HL-60 (cell line): ENCODE measurements at regions not wholly inside any gene's neighbourhood (a gene's known extent, or its start where the extent isn't known, plus 50 kb on each side); places are given as distances from the start of the nearest gene placed in this dataset.

Experiments
- DNase-seq, 2 experiments: peaks; one replicate each; pipeline ENCODE4 v3.0.0-alpha.2; 2010 to 2020; ENCODE audit warnings: low read depth in 1 of 2, low spot score in 1 of 2
- H3K27ac ChIP-seq: fragments of 250-450 bp; sonication (Bioruptor Pico); replicated peaks from 2 replicates; pipeline ENCODE4 v1.5.1; 2020; ENCODE audit warnings: mild to moderate bottlenecking, moderate library complexity
- H3K27me3 ChIP-seq: fragments of 250-450 bp; sonication (Bioruptor Pico); 2 replicates; pipeline ENCODE4 v1.5.1; 2021; ENCODE audit warnings: mild to moderate bottlenecking, moderate library complexity; ENCODE audit not compliant: insufficient read depth, poor library complexity, severe bottlenecking
- H3K4me3 ChIP-seq: replicated peaks from 2 replicates; pipeline ENCODE4 v1.5.1; 2011; ENCODE audit warnings: mild to moderate bottlenecking, control low read depth, low read length; ENCODE audit not compliant: insufficient read depth
- GABPA ChIP-seq: IDR thresholded peaks from 2 replicates; pipeline ENCODE4 v1.6.1; 2012; ENCODE audit warnings: low read depth
- POLR2AphosphoS5 ChIP-seq: IDR thresholded peaks from 2 replicates; pipeline ENCODE4 v1.6.1; 2012; ENCODE audit warnings: low read depth
- SPI1 ChIP-seq: IDR thresholded peaks from 2 replicates; pipeline ENCODE4 v1.6.1; 2012; ENCODE audit warnings: low read depth, mild to moderate bottlenecking, borderline replicate concordance
- TF ChIP-seq, protein P1 (sequence below): IDR thresholded peaks from one replicate; pipeline ENCODE4 v1.5.1; 2011; ENCODE audit warnings: low read length, control low read depth, inconsistent platforms; ENCODE audit not compliant: insufficient read depth
- TF ChIP-seq, protein P2 (sequence below): IDR thresholded peaks from 2 replicates; pipeline ENCODE4 v1.6.1; 2012; ENCODE audit warnings: low read depth; ENCODE audit not compliant: insufficient replicate concordance

DNA sequence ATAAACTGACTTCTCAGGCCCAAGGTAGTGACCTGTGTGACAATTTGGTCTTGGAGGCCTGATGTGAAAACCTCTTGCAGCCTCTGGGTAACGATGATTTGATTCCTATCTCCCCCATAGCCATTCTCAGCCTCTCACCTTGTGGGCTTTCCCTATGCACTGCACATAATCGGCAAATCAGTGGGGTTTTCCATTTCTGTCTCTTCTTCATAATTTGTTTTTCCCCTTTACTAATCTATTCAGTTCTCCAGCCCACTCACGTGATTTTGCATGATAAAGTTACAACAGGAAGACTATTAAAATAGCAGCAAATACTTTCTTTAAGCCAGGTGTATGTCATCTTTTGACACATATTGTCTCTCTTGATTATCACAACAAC, 893.7 kb downstream of the TFAP2A start:
- no peak for DNase-seq
- no peak overlapping the region for H3K27ac ChIP-seq
- H3K27me3 ChIP-seq, result no peaks in the 10 kb centered on the region
- TF ChIP-seq POLR2AphosphoS5, result no peak
- no peak overlapping the region for H3K4me3 ChIP-seq

DNA sequence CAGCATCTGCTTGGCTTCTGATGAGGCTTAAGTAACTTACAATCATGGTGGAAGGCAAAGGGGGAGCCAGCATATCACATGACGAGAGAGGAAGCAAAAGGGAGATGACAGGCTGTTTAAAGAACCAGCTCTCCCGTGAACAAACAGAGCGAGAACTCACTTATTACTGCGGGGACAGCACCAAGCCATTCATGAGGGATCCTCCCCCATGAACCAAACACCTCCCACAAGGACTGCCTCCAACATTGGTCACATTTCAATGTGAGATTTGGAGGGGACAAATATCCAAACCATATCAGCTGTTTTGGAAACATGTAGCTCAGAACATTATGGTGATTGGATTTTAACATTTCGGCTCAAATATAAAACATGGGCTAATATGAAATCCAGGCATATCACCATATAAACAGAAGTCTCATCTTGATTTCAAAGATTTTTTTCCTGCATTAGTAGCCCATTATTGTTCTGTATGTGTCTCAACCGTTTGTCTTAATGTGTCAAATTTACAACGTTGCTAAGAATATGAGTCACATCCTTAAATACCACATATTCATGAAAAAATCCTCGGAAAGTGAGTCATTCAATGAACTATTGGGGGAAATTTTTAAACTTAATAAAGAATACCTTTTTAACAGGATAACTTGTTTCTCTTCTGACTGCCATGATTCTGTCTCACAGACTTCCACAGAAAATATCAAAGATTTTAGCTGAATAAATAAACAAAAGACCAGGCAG, 894.3 kb downstream of the TFAP2A start:
- H3K27me3 ChIP-seq, result no peaks in the 10 kb centered on the region
- H3K4me3 ChIP-seq, result no peak overlapping the region
- H3K27ac ChIP-seq, result no peak overlapping the region
- no peak for DNase-seq
- TF ChIP-seq SPI1 (no peak), GABPA (no peak)
- TF ChIP-seq, protein P1, sequence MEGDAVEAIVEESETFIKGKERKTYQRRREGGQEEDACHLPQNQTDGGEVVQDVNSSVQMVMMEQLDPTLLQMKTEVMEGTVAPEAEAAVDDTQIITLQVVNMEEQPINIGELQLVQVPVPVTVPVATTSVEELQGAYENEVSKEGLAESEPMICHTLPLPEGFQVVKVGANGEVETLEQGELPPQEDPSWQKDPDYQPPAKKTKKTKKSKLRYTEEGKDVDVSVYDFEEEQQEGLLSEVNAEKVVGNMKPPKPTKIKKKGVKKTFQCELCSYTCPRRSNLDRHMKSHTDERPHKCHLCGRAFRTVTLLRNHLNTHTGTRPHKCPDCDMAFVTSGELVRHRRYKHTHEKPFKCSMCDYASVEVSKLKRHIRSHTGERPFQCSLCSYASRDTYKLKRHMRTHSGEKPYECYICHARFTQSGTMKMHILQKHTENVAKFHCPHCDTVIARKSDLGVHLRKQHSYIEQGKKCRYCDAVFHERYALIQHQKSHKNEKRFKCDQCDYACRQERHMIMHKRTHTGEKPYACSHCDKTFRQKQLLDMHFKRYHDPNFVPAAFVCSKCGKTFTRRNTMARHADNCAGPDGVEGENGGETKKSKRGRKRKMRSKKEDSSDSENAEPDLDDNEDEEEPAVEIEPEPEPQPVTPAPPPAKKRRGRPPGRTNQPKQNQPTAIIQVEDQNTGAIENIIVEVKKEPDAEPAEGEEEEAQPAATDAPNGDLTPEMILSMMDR, result no peak
- TF ChIP-seq, protein P2, sequence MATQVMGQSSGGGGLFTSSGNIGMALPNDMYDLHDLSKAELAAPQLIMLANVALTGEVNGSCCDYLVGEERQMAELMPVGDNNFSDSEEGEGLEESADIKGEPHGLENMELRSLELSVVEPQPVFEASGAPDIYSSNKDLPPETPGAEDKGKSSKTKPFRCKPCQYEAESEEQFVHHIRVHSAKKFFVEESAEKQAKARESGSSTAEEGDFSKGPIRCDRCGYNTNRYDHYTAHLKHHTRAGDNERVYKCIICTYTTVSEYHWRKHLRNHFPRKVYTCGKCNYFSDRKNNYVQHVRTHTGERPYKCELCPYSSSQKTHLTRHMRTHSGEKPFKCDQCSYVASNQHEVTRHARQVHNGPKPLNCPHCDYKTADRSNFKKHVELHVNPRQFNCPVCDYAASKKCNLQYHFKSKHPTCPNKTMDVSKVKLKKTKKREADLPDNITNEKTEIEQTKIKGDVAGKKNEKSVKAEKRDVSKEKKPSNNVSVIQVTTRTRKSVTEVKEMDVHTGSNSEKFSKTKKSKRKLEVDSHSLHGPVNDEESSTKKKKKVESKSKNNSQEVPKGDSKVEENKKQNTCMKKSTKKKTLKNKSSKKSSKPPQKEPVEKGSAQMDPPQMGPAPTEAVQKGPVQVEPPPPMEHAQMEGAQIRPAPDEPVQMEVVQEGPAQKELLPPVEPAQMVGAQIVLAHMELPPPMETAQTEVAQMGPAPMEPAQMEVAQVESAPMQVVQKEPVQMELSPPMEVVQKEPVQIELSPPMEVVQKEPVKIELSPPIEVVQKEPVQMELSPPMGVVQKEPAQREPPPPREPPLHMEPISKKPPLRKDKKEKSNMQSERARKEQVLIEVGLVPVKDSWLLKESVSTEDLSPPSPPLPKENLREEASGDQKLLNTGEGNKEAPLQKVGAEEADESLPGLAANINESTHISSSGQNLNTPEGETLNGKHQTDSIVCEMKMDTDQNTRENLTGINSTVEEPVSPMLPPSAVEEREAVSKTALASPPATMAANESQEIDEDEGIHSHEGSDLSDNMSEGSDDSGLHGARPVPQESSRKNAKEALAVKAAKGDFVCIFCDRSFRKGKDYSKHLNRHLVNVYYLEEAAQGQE, result no peak

DNA sequence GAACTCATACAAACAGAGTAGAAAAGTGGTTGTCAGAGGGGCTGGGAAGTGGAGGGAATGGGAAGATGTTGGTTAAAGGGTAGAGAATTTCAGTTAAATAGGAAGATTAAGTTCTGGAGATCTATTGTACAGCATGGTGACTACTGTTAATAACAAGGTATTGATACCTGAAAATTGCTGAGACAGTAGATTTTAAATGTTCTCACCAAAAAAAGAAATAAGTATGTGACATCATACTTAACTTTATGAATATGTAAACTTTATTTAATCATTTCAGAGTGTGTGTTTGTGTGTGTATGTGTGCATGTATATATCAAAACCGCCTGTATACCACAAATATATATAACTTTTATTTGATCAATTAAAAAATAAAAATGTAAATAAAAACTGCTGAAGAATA, 896.4 kb downstream of the TFAP2A start:
- Histone ChIP-seq H3K4me3 (no peak overlapping the region), H3K27me3 (no peaks in the 10 kb centered on the region), H3K27ac (no peak overlapping the region)
- TF ChIP-seq SPI1, result no peak
- TF ChIP-seq GABPA, result no peak
- TF ChIP-seq, protein P2, result no peak
- TF ChIP-seq POLR2AphosphoS5, result no peak
- TF ChIP-seq, protein P1, result no peak
- no peak for DNase-seq

DNA sequence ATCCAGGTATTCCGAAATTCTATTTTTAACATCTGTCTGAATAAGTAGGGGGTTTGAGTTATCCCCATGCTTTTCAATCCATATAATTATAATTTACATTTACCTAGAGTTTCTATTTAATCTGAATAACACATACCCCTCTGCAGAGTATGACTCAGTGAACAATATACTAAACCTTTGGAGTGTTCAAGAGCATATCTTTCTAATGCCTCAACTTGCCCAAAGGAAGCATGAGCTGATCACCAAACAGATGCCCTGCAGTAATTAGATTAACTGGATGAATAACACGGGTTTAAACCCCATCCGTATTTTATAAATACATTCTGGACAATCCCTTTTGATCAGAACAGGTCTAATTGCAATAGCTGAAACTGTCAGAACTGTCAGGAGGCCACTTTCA, 897.1 kb downstream of the TFAP2A start:
- no peak for TF ChIP-seq SPI1
- no peak for TF ChIP-seq GABPA
- TF ChIP-seq, protein P2, result no peak
- TF ChIP-seq, protein P1, result no peak
- no peak for TF ChIP-seq POLR2AphosphoS5
- DNase-seq, result no peak
- Histone ChIP-seq H3K27me3 (no peaks in the 10 kb centered on the region), H3K4me3 (no peak overlapping the region), H3K27ac (no peak overlapping the region)
